ENCODE measurements at regions not wholly inside any gene's neighbourhood (a gene's known extent, or its start where the extent isn't known, plus 50 kb on each side); places are given as distances from the start of the nearest gene placed in this dataset.
"Not testable (repeated sequence)": the region's sequence is repeated elsewhere in the genome, so short reads cannot be mapped to it uniquely, and the experiment has no call there.

GRCh38 chr16:33680791-33681190, 221.4 kb downstream of the TP53TG3F start:
- CTCF ChIA-PET (ENCODE audit: partially characterized antibody); H3K79me2 ChIP-seq (ENCODE audit: control insufficient read depth in 1 of 2, insufficient read depth in 2 of 2, low read length in 2 of 2); H2BK120ac ChIP-seq (replicated peaks; ENCODE audit: low read depth, low read length); DNase-seq (ENCODE audit: low read depth in 1 of 2, low spot score in 2 of 2); H3K23me2 ChIP-seq (ENCODE audit: low read depth, low read length); H3K23ac ChIP-seq (ENCODE audit: insufficient read length); H3K4me1 ChIP-seq (replicated peaks in 1 of 4; ENCODE audit: control insufficient read depth in 3 of 4, insufficient read depth in 4 of 4, low read length in 3 of 4); H3K79me1 ChIP-seq (ENCODE audit: low read depth, low read length); H3K9ac ChIP-seq (replicated peaks in 1 of 4; ENCODE audit: extremely low read depth in 1 of 4, low read depth in 3 of 4, low read length in 3 of 4); H4K91ac ChIP-seq (replicated peaks; ENCODE audit: insufficient read length, low read length); H3K14ac ChIP-seq (ENCODE audit: insufficient read length); H3K4me2 ChIP-seq (ENCODE audit: insufficient read depth in 1 of 2, low read depth in 2 of 2, low read length in 2 of 2); H2BK20ac ChIP-seq (ENCODE audit: low read length); H2AK5ac ChIP-seq (ENCODE audit: low read depth, low read length); H3K4me3 ChIP-seq (ENCODE audit: extremely low read depth in 1 of 4, insufficient read depth in 2 of 4, low read depth in 3 of 4, low read length in 4 of 4); H4K8ac ChIP-seq (ENCODE audit: extremely low read depth, insufficient read depth, low read length); H3K27me3 ChIP-seq (replicated peaks in 1 of 4; ENCODE audit: control insufficient read depth in 3 of 4, extremely low read depth in 1 of 4, insufficient read depth in 3 of 4, low read length in 3 of 4); H3K27ac ChIP-seq (ENCODE audit: low read depth, low read length); H2BK5ac ChIP-seq (ENCODE audit: low read depth, low read length); H3K4ac ChIP-seq (replicated peaks; ENCODE audit: insufficient read length, low read depth, low read length); POLR2A ChIA-PET (ENCODE audit: partially characterized antibody); H3K56ac ChIP-seq (replicated peaks; ENCODE audit: insufficient read length, low read depth, low read length); H3K18ac ChIP-seq (ENCODE audit: extremely low read depth, low read length); H2BK15ac ChIP-seq (ENCODE audit: low read length); H3K36me3 ChIP-seq (ENCODE audit: control insufficient read depth in 2 of 4, insufficient read depth in 4 of 4, low read length in 3 of 4); H2AFZ ChIP-seq (ENCODE audit: low read length); H2BK12ac ChIP-seq (ENCODE audit: low read depth, low read length); H4K20me1 ChIP-seq (replicated peaks in 1 of 2; ENCODE audit: control insufficient read depth in 1 of 2, insufficient read depth in 2 of 2, low read length in 2 of 2); H4K5ac ChIP-seq (ENCODE audit: insufficient read length, low read depth, low read length); FAIRE-seq: not testable (repeated sequence)
- peaks cover 0 to 16% of the 10 kb centered on the region in 2 experiments; a peak in 2 of 4 replicates for H3K9me3 ChIP-seq (ENCODE audit: insufficient read depth in 2 of 2, low read depth in 1 of 2, low read length in 1 of 2)
- WGBS, 2 experiments (ENCODE audit: extremely low coverage in 1 of 2, insufficient coverage in 1 of 2, insufficient read length in 1 of 2, insufficient replicate concordance in 2 of 2, low coverage in 1 of 2, low lambda C conversion rate in 2 of 2, missing lambda C conversion rate in 1 of 2) = 95% methylated on average over 19 of the region's 31 CpGs; no CpG with 5 or more reads in 1 of the 2 experiments

- H3K79me1 ChIP-seq (ENCODE audit: low read depth, low read length); H4K91ac ChIP-seq (replicated peaks; ENCODE audit: insufficient read length, low read length); DNase-seq (ENCODE audit: low read depth in 1 of 2, low spot score in 2 of 2); H3K36me3 ChIP-seq (ENCODE audit: control insufficient read depth in 2 of 4, insufficient read depth in 4 of 4, low read length in 3 of 4); H3K9ac ChIP-seq (replicated peaks in 1 of 4; ENCODE audit: extremely low read depth in 1 of 4, low read depth in 3 of 4, low read length in 3 of 4); H3K14ac ChIP-seq (ENCODE audit: insufficient read length); H3K27ac ChIP-seq (ENCODE audit: low read depth, low read length); H2BK5ac ChIP-seq (ENCODE audit: low read depth, low read length); H3K56ac ChIP-seq (replicated peaks; ENCODE audit: insufficient read length, low read depth, low read length); H2AK5ac ChIP-seq (ENCODE audit: low read depth, low read length); H3K79me2 ChIP-seq (ENCODE audit: control insufficient read depth in 1 of 2, insufficient read depth in 2 of 2, low read length in 2 of 2); H4K20me1 ChIP-seq (replicated peaks in 1 of 2; ENCODE audit: control insufficient read depth in 1 of 2, insufficient read depth in 2 of 2, low read length in 2 of 2); H2AFZ ChIP-seq (ENCODE audit: low read length); H2BK120ac ChIP-seq (replicated peaks; ENCODE audit: low read depth, low read length); H2BK15ac ChIP-seq (ENCODE audit: low read length); CTCF ChIA-PET (ENCODE audit: partially characterized antibody); H2BK12ac ChIP-seq (ENCODE audit: low read depth, low read length); H3K23ac ChIP-seq (ENCODE audit: insufficient read length); H3K4ac ChIP-seq (replicated peaks; ENCODE audit: insufficient read length, low read depth, low read length); H2BK20ac ChIP-seq (ENCODE audit: low read length); H3K23me2 ChIP-seq (ENCODE audit: low read depth, low read length); FAIRE-seq; H4K8ac ChIP-seq (ENCODE audit: extremely low read depth, insufficient read depth, low read length); H3K18ac ChIP-seq (ENCODE audit: extremely low read depth, low read length); H4K5ac ChIP-seq (ENCODE audit: insufficient read length, low read depth, low read length); H3K4me1 ChIP-seq (replicated peaks in 1 of 4; ENCODE audit: control insufficient read depth in 3 of 4, insufficient read depth in 4 of 4, low read length in 3 of 4); H3K27me3 ChIP-seq (replicated peaks in 1 of 4; ENCODE audit: control insufficient read depth in 3 of 4, extremely low read depth in 1 of 4, insufficient read depth in 3 of 4, low read length in 3 of 4); H3K4me3 ChIP-seq (ENCODE audit: extremely low read depth in 1 of 4, insufficient read depth in 2 of 4, low read depth in 3 of 4, low read length in 4 of 4); H3K4me2 ChIP-seq (ENCODE audit: insufficient read depth in 1 of 2, low read depth in 2 of 2, low read length in 2 of 2); POLR2A ChIA-PET (ENCODE audit: partially characterized antibody): not testable (repeated sequence)
- 75% methylated on average over 2 of the region's 2 CpGs; no CpG with 5 or more reads in 1 of the 2 experiments for WGBS, 2 experiments (ENCODE audit: extremely low coverage in 1 of 2, insufficient coverage in 1 of 2, insufficient read length in 1 of 2, insufficient replicate concordance in 2 of 2, low coverage in 1 of 2, low lambda C conversion rate in 2 of 2, missing lambda C conversion rate in 1 of 2)
- peaks cover 0 to 11% of the 10 kb centered on the region in 2 experiments; a peak in 2 of 4 replicates for H3K9me3 ChIP-seq (ENCODE audit: insufficient read depth in 2 of 2, low read depth in 1 of 2, low read length in 1 of 2)
Measured at GRCh38 chr16:33700320-33700719, 240.9 kb downstream of the TP53TG3F start.
